ENCODE measurements at regions not wholly inside any gene's neighbourhood (a gene's known extent, or its start where the extent isn't known, plus 50 kb on each side); places are given as distances from the start of the nearest gene placed in this dataset.

DNA sequence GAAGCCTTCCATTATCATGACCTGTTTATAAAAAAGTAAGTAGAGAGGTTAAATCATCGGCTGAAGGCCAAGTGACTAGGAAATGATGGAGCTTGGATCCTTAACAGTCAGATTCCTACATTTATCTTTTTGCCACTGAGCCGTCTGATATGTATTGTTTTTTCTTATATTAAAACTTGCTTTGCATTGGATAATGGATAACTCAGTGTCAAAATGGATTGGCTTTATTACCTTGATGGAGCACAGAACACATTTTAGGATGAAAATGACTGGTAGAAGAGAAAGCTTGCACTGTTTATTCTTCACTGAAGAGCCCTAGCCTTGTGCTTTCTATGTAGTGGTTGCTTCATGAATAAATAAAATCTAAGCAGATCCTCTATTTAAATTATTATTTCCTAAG, 54.2 kb upstream of the TSPAN5 start:
- TF ChIP-seq POLR2A (IDR thresholded peaks at IDR 0.05) = no peak
- TF ChIP-seq, protein P1, sequence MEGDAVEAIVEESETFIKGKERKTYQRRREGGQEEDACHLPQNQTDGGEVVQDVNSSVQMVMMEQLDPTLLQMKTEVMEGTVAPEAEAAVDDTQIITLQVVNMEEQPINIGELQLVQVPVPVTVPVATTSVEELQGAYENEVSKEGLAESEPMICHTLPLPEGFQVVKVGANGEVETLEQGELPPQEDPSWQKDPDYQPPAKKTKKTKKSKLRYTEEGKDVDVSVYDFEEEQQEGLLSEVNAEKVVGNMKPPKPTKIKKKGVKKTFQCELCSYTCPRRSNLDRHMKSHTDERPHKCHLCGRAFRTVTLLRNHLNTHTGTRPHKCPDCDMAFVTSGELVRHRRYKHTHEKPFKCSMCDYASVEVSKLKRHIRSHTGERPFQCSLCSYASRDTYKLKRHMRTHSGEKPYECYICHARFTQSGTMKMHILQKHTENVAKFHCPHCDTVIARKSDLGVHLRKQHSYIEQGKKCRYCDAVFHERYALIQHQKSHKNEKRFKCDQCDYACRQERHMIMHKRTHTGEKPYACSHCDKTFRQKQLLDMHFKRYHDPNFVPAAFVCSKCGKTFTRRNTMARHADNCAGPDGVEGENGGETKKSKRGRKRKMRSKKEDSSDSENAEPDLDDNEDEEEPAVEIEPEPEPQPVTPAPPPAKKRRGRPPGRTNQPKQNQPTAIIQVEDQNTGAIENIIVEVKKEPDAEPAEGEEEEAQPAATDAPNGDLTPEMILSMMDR (IDR thresholded peaks at IDR 0.05) = no peak
